ENCODE measurements at regions not wholly inside any gene's neighbourhood (a gene's known extent, or its start where the extent isn't known, plus 50 kb on each side); places are given as distances from the start of the nearest gene placed in this dataset.

DNA sequence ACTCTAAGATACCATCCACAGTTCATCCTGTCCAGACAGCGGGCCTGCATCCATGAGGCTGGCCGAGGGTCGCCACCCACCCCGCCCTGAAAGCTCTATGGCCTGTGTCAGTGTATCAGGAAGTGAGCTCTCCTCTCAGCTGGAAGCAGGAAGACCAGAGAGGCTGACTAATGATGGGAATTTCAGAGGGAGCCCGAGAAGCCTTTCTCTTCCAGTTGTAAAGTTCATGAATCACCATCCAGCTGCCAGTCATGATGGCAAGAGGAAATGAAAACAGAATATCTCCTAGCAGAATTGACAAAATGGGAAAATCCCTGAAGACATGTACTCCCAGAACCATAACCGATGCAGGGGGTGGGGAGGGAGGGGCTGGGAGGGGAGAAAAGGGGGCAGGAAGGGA lies 109.6 kb upstream of the RPS6KA2 start:
- TF ChIP-seq, protein P1, sequence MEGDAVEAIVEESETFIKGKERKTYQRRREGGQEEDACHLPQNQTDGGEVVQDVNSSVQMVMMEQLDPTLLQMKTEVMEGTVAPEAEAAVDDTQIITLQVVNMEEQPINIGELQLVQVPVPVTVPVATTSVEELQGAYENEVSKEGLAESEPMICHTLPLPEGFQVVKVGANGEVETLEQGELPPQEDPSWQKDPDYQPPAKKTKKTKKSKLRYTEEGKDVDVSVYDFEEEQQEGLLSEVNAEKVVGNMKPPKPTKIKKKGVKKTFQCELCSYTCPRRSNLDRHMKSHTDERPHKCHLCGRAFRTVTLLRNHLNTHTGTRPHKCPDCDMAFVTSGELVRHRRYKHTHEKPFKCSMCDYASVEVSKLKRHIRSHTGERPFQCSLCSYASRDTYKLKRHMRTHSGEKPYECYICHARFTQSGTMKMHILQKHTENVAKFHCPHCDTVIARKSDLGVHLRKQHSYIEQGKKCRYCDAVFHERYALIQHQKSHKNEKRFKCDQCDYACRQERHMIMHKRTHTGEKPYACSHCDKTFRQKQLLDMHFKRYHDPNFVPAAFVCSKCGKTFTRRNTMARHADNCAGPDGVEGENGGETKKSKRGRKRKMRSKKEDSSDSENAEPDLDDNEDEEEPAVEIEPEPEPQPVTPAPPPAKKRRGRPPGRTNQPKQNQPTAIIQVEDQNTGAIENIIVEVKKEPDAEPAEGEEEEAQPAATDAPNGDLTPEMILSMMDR (conservative IDR thresholded peaks at IDR 0.05; ENCODE audit: low read length): no peak
- no peak for TF ChIP-seq EZH2phosphoT487 (IDR thresholded peaks at IDR 0.05; ENCODE audit: borderline replicate concordance)

Data from Loucy (cell line).